OCI-LY7 (cell line): ENCODE measurements at regions not wholly inside any gene's neighbourhood (a gene's known extent, or its start where the extent isn't known, plus 50 kb on each side); places are given as distances from the start of the nearest gene placed in this dataset.

ENCODE experiments used
- BruUV-seq: library from RNA; stranded (reverse); fragments of 400-500 nt; replicated peaks from 2 replicates; lab custom pipeline; 2021; lab: Mats Ljungman, UMichigan
- CTCF ChIA-PET: fragments of 300-600 bp; sonication (Branson Sonifier 250); formaldehyde crosslinking; loops from one replicate; lab custom pipeline; 2022; ENCODE audit warnings: antibody characterized with exemption; ENCODE audit not compliant: unreplicated experiment; lab: Charles Lee
- POLR2A ChIA-PET: fragments of 300-600 bp; sonication (Branson Sonifier 250); formaldehyde crosslinking; loops from one replicate; lab custom pipeline; 2022; ENCODE audit warnings: antibody characterized with exemption; lab: Charles Lee
- DNase-seq: peaks from one replicate; pipeline ENCODE4 v3.0.0-alpha.2; 2015; ENCODE audit warnings: low spot score
- H2AFZ ChIP-seq: fragments of 200-600 bp; sonication (generic), shearing (Covaris generic); 2 replicates; pipeline ENCODE4 v1.6.1; 2014; ENCODE audit warnings: mild to moderate bottlenecking, antibody characterized with exemption, low read length, moderate library complexity
- H3K27ac ChIP-seq: fragments of 200-600 bp; sonication (generic); 2 replicates; pipeline ENCODE4 v1.5.1; 2014; ENCODE audit warnings: mixed run types, low read depth, mild to moderate bottlenecking, moderate library complexity, low read length, inconsistent platforms; ENCODE audit not compliant: poor library complexity, severe bottlenecking
- H3K36me3 ChIP-seq: fragments of 200-600 bp; sonication (generic); 2 replicates; pipeline ENCODE4 v1.6.1; 2014; ENCODE audit warnings: mild to moderate bottlenecking, antibody characterized with exemption, low read length, moderate library complexity, mixed read lengths; ENCODE audit not compliant: insufficient read depth
- H3K4me1 ChIP-seq: fragments of 200-600 bp; sonication (generic); 2 replicates; pipeline ENCODE4 v1.5.1; 2014; ENCODE audit warnings: mild to moderate bottlenecking, low read length; ENCODE audit not compliant: insufficient read depth, poor library complexity, severe bottlenecking
- H3K4me2 ChIP-seq: fragments of 200-600 bp; sonication (generic); 2 replicates; pipeline ENCODE4 v1.6.1; 2014; ENCODE audit warnings: mild to moderate bottlenecking, low read length
- H3K4me3 ChIP-seq: fragments of 200-600 bp; sonication (generic); 2 replicates; pipeline ENCODE4 v1.5.1; 2014; ENCODE audit warnings: mild to moderate bottlenecking, low read depth, low read length; ENCODE audit not compliant: poor library complexity, severe bottlenecking
- H3K79me2 ChIP-seq: fragments of 200-600 bp; sonication (generic); 2 replicates; pipeline ENCODE4 v1.6.1; 2016; ENCODE audit warnings: low read depth, mild to moderate bottlenecking, low read length, moderate library complexity, mixed read lengths; ENCODE audit not compliant: insufficient read depth
- H3K9me2 ChIP-seq: fragments of 200-600 bp; sonication (generic); 2 replicates; pipeline ENCODE4 v1.6.1; 2016; ENCODE audit warnings: mild to moderate bottlenecking, low read length, mixed read lengths; ENCODE audit not compliant: insufficient read depth
- H3K9me3 ChIP-seq: fragments of 200-600 bp; sonication (generic); 2 replicates; pipeline ENCODE4 v1.6.1; 2014; ENCODE audit warnings: mild to moderate bottlenecking, mixed run types, low read length, mixed read lengths
- H4K20me1 ChIP-seq: fragments of 200-600 bp; sonication (generic); 2 replicates; pipeline ENCODE4 v1.6.1; 2014; ENCODE audit warnings: mild to moderate bottlenecking, antibody characterized with exemption, low read length, moderate library complexity, mixed read lengths; ENCODE audit not compliant: insufficient read depth
- CTCF ChIP-seq: fragments of 200-600 bp; sonication (generic); conservative IDR thresholded peaks from 2 replicates; pipeline ENCODE4 v1.5.1; 2014; ENCODE audit warnings: mild to moderate bottlenecking, antibody characterized with exemption, low read length, moderate library complexity, mixed read lengths
- EZH2phosphoT487 ChIP-seq: fragments of 200-600 bp; sonication (generic); IDR thresholded peaks from 2 replicates; pipeline ENCODE4 v1.6.1; 2018; ENCODE audit warnings: low read depth, borderline replicate concordance, mild to moderate bottlenecking, mixed run types, antibody characterized with exemption, low read length, moderate library complexity, mixed read lengths
- intact Hi-C: fragments of 100-400 bp; cut with micrococcal nuclease; formaldehyde crosslinking; loops from one replicate; pipeline ENCODE4 v1.10.0; 2022; ENCODE audit not compliant: unreplicated experiment

- Histone ChIP-seq H4K20me1 (no peaks in the 10 kb centered on the region), H3K9me3 (no peaks in the 10 kb centered on the region), H3K4me1 (peaks cover 20% of the 10 kb centered on the region), H3K79me2 (no peaks in the 10 kb centered on the region), H3K4me3 (no peak overlapping the region), H3K27ac (no peak overlapping the region), H3K9me2 (no peaks in the 10 kb centered on the region), H3K4me2 (no peak overlapping the region), H3K36me3 (no peaks in the 10 kb centered on the region), H2AFZ (no peak overlapping the region)
- intact Hi-C loops = no loop called here
- no TSS peak for BruUV-seq
- TF ChIP-seq CTCF (no peak), EZH2phosphoT487 (no peak)
- ChIA-PET POLR2A (no interaction called here), CTCF (no interaction called here)
- no peak for DNase-seq
These were observed 652.0 kb downstream of the PLCL1 start for GRCh38 chr2:198456418-198456817.

DNA sequence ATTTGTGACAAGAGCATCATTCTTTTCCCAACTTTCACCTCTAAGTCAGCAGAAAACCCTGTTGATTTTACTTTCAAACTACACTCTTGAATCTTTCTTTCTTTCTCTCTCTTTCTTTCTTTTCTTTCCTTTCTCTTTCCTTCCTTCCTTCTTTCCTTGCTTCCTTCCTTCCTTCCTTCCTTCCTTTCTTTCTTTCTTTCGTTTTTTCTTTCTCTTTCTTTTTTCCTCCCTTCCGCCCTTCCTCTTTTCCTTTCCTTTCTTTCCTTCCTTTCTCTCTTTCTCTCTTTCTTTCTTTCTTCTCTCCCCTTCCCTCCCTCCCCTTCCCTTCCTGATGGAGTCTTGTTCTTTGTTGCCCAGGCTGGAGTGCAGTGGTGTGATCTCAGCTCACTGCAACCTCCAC lies 649.5 kb downstream of the PLCL1 start:
- Histone ChIP-seq H3K79me2 (no peaks in the 10 kb centered on the region), H3K4me2 (no peak overlapping the region), H3K9me3 (no peaks in the 10 kb centered on the region), H4K20me1 (no peaks in the 10 kb centered on the region), H3K27ac (no peak overlapping the region), H3K4me1 (peaks cover 24% of the 10 kb centered on the region), H3K36me3 (no peaks in the 10 kb centered on the region), H3K9me2 (no peaks in the 10 kb centered on the region), H3K4me3 (no peak overlapping the region), H2AFZ (0 out of 2 replicates have a peak overlapping the region, but pooled peaks have one; percentile 32)
- intact Hi-C loops = no loop called here
- DNase-seq = no peak
- TF ChIP-seq EZH2phosphoT487 = no peak
- no peak for TF ChIP-seq CTCF
- CTCF ChIA-PET = no interaction called here
- BruUV-seq = no TSS peak
- POLR2A ChIA-PET = interaction anchor here (0.7 kb wide), 1 partner anchor 127 kb away, joined by 5 read pairs; no protein-coding TSS in a partner anchor

DNA sequence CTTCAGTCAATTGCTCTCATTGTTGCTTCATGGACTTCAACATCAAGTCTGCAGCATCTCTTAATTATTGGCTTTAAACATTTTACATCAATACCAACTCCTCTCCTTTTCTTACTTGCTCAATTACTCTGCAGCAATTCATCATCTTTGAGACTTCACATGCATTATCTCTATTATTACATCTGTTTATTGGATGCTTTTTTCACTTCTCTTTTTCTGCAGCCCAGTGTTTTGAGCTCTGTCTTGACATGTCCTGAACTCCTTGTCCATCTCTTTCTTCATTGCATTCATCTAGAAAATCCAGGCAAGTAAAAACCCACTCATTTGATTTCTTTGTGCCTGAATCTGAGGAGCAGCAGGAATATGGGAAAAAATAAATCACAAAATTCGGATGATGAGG lies 647.9 kb downstream of the PLCL1 start:
- no peak overlapping the region for H3K27ac ChIP-seq
- no peaks in the 10 kb centered on the region for H4K20me1 ChIP-seq
- no peak for TF ChIP-seq CTCF
- H3K9me2 ChIP-seq = no peaks in the 10 kb centered on the region
- H3K9me3 ChIP-seq = no peaks in the 10 kb centered on the region
- peak; percentile 58 for DNase-seq
- peaks cover 24% of the 10 kb centered on the region for H3K4me1 ChIP-seq
- H3K4me3 ChIP-seq = no peak overlapping the region
- POLR2A ChIA-PET = no interaction called here
- H3K36me3 ChIP-seq = no peaks in the 10 kb centered on the region
- BruUV-seq = no TSS peak
- peak overlapping the region; percentile 33 for H3K4me2 ChIP-seq
- CTCF ChIA-PET = no interaction called here
- intact Hi-C loops = no loop called here
- H3K79me2 ChIP-seq = no peaks in the 10 kb centered on the region
- H2AFZ ChIP-seq = peak overlapping the region; percentile 12; the same call in 1 of the 2 replicates
